OCI-LY3 (cell line): ENCODE measurements at regions not wholly inside any gene's neighbourhood (a gene's known extent, or its start where the extent isn't known, plus 50 kb on each side); places are given as distances from the start of the nearest gene placed in this dataset.

Source experiments
- H2AFZ ChIP-seq: fragments of 200-600, 300-600 bp; shearing (Covaris generic); 2 replicates; pipeline ENCODE4 v1.6.0; 2014; ENCODE audit warnings: antibody characterized with exemption, low read depth, low read length
- H3K27ac ChIP-seq: fragments of 200-600, 300-600 bp; sonication (generic); 2 replicates; pipeline ENCODE4 v1.5.1; 2014; ENCODE audit warnings: mild to moderate bottlenecking, low read length, moderate library complexity, mixed read lengths
- H3K27me3 ChIP-seq: fragments of 200-600, 300-600 bp; sonication (generic); 2 replicates; pipeline ENCODE4 v1.6.1; 2014; ENCODE audit warnings: low read depth, low read length, mixed read lengths
- H3K36me3 ChIP-seq: fragments of 200-600, 300-600 bp; sonication (generic); replicated peaks from 2 replicates; pipeline ENCODE3; 2014; ENCODE audit warnings: low read depth, low read length, mixed read lengths
- H3K4me1 ChIP-seq: fragments of 300-600, 200-600 bp; sonication (generic); 2 replicates; pipeline ENCODE4 v1.6.1; 2014; ENCODE audit warnings: low read length, mixed read lengths
- H3K4me2 ChIP-seq: fragments of 200-600, 300-600 bp; sonication (generic); 2 replicates; pipeline ENCODE4 v1.6.1; 2014; ENCODE audit warnings: low read length, mixed read lengths
- H3K4me3 ChIP-seq: fragments of 300-600, 200-600 bp; sonication (generic); 2 replicates; pipeline ENCODE4 v1.5.1; 2014; ENCODE audit warnings: antibody characterized with exemption, mild to moderate bottlenecking, low read length, moderate library complexity
- H3K79me2 ChIP-seq: fragments of 300-600, 200-600 bp; shearing (Covaris generic); 2 replicates; pipeline ENCODE4 v1.6.1; 2014; ENCODE audit warnings: mild to moderate bottlenecking, low read length, mixed read lengths
- H3K9ac ChIP-seq: fragments of 300-600, 200-600 bp; shearing (Covaris generic); 2 replicates; pipeline ENCODE4 v1.6.0; 2014; ENCODE audit warnings: mild to moderate bottlenecking, low read length, moderate library complexity
- H3K9me3 ChIP-seq: fragments of 200-600, 300-600 bp; shearing (Covaris generic); 2 replicates; pipeline ENCODE4 v1.6.1; 2014; ENCODE audit warnings: low read length, mixed read lengths; ENCODE audit not compliant: insufficient read depth
- H4K20me1 ChIP-seq: fragments of 200-600, 300-600 bp; sonication (generic); 2 replicates; pipeline ENCODE4 v1.6.1; 2016; ENCODE audit warnings: low read length, mixed read lengths; ENCODE audit not compliant: insufficient read depth
- EZH2phosphoT487 ChIP-seq: fragments of 200-600 bp; shearing (Covaris generic); IDR thresholded peaks from 2 replicates; pipeline ENCODE4 v1.6.1; 2018; ENCODE audit warnings: antibody characterized with exemption, mixed run types, low read depth
- TF ChIP-seq, protein P1 (sequence below): fragments of 200-600, 300-600 bp; sonication (generic); IDR thresholded peaks from 2 replicates; pipeline ENCODE4 v1.5.1; 2014; ENCODE audit warnings: antibody characterized with exemption, low read length, low read depth

DNA sequence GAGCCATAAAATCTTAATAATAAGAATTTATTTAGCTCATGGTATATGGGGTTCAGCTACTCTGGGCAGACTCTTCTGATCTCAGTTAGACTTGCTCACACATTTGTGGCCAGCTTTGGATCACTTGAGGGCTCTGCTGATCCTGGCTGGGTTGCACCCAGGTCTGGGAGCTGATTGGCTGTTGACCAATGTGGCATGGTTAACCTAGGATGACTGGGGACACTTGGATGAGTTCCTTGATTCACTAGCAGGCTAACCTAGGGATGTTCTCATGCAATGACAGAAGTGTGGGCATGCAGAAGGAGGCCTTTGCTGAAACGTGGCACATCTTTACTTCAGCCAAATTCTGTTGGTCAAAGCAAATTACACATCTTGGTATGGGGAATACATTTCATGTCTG, 569.5 kb downstream of the UTRN start:
- Histone ChIP-seq H3K9ac (no peak overlapping the region), H4K20me1 (no peaks in the 10 kb centered on the region), H3K36me3 (no peaks in the 10 kb centered on the region), H3K4me2 (no peak overlapping the region), H3K27ac (no peak overlapping the region), H3K4me1 (no peaks in the 10 kb centered on the region), H2AFZ (no peak overlapping the region), H3K27me3 (0 out of 2 replicates have a peak, but pooled peaks cover 3% of the 10 kb centered on the region), H3K9me3 (no peaks in the 10 kb centered on the region), H3K79me2 (no peaks in the 10 kb centered on the region), H3K4me3 (no peak overlapping the region)
- no peak for TF ChIP-seq EZH2phosphoT487
- TF ChIP-seq, protein P1, sequence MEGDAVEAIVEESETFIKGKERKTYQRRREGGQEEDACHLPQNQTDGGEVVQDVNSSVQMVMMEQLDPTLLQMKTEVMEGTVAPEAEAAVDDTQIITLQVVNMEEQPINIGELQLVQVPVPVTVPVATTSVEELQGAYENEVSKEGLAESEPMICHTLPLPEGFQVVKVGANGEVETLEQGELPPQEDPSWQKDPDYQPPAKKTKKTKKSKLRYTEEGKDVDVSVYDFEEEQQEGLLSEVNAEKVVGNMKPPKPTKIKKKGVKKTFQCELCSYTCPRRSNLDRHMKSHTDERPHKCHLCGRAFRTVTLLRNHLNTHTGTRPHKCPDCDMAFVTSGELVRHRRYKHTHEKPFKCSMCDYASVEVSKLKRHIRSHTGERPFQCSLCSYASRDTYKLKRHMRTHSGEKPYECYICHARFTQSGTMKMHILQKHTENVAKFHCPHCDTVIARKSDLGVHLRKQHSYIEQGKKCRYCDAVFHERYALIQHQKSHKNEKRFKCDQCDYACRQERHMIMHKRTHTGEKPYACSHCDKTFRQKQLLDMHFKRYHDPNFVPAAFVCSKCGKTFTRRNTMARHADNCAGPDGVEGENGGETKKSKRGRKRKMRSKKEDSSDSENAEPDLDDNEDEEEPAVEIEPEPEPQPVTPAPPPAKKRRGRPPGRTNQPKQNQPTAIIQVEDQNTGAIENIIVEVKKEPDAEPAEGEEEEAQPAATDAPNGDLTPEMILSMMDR, result no peak

DNA sequence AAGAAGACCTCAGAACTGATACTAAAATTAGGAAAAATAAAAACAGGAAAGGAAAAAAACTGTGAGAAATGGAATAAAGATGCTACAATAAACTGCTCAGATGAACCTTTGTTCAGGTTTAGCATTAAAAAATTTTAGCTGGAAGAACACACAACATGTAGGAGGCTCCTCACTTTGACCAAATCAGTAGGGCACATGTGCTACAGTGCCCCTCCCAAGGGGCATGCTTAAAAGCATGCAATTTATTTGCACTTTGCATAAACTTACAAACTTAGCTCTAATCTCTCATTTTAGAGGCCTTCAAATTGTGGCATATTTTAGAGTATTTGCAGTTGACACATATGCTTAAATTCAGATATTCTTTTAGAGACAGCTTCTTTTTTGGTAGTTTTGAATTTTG, 570.2 kb downstream of the UTRN start:
- Histone ChIP-seq H3K27ac (no peak overlapping the region), H2AFZ (no peak overlapping the region), H3K36me3 (no peaks in the 10 kb centered on the region), H3K27me3 (0 out of 2 replicates have a peak, but pooled peaks cover 3% of the 10 kb centered on the region), H3K79me2 (no peaks in the 10 kb centered on the region), H3K4me3 (no peak overlapping the region), H3K4me2 (no peak overlapping the region), H3K9ac (no peak overlapping the region), H3K4me1 (no peaks in the 10 kb centered on the region), H4K20me1 (no peaks in the 10 kb centered on the region), H3K9me3 (no peaks in the 10 kb centered on the region)
- TF ChIP-seq EZH2phosphoT487, result no peak
- TF ChIP-seq, protein P1, result no peak

DNA sequence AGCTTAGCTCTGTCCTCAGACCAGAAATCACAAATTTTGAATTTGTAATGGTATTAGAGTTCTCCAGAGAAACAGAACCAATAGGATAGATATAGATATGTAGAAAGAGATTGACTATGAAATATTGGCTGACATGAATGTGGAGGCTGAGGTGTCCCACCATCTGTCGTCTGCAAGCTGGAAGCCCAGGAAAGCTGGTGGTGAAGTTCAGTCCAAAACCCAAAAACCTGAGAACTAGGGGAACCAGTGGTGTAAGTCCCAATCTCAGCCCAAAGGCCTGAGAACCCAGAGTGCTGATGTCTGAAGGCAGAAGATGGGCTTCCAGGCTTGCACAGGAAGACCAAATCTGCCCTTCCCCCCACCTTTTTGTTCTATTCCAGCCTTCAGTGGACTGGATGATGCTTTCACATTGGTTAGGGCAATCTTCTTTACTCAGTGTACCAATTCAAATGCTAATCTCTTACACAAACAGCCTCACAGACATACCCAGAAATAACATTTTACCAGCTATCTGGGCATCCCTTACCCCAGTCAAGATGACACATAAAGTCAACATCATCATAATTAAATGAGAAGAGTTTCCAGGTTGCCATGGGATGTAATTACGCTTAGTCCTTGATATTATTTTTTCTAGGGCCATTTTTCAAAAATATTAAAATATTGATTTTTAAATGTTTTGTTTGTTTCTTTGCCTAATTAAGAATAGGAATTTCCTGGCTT, 570.8 kb downstream of the UTRN start:
- Histone ChIP-seq H3K79me2 (no peaks in the 10 kb centered on the region), H3K36me3 (no peaks in the 10 kb centered on the region), H3K9me3 (no peaks in the 10 kb centered on the region), H3K4me2 (no peak overlapping the region), H3K4me1 (no peaks in the 10 kb centered on the region), H4K20me1 (no peaks in the 10 kb centered on the region), H2AFZ (no peak overlapping the region), H3K27ac (no peak overlapping the region), H3K9ac (no peak overlapping the region), H3K4me3 (no peak overlapping the region), H3K27me3 (0 out of 2 replicates have a peak, but pooled peaks cover 3% of the 10 kb centered on the region)
- no peak for TF ChIP-seq EZH2phosphoT487
- TF ChIP-seq, protein P1, result no peak

DNA sequence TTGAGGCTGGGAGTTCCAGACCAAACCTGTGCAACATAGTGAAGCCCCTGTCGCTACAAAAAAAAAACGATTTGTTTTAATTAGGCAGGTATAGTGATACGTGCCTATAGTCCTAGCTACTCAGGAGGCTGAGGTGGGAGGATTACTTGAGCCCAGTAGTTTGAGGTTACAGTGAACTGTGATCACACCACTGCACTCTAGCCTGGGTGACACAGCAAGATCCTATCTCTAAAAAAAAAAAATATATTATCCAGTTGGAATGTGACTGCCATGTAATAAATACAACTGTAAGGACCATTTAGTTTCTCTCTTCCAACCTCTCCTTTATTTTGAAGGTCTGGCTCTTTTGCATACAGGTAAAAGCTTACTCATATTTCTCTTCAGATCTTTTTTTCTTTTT, 571.5 kb downstream of the UTRN start:
- no peaks in the 10 kb centered on the region for H3K36me3 ChIP-seq
- no peak overlapping the region for H3K4me3 ChIP-seq
- no peaks in the 10 kb centered on the region for H3K79me2 ChIP-seq
- TF ChIP-seq, protein P1, result no peak
- TF ChIP-seq EZH2phosphoT487, result no peak
- 0 out of 2 replicates have a peak, but pooled peaks cover 3% of the 10 kb centered on the region for H3K27me3 ChIP-seq
- no peak overlapping the region for H2AFZ ChIP-seq
- no peaks in the 10 kb centered on the region for H4K20me1 ChIP-seq
- no peaks in the 10 kb centered on the region for H3K4me1 ChIP-seq
- H3K4me2 ChIP-seq, result no peak overlapping the region
- no peaks in the 10 kb centered on the region for H3K9me3 ChIP-seq
- H3K9ac ChIP-seq, result no peak overlapping the region
- H3K27ac ChIP-seq, result no peak overlapping the region
